GM23338 (cell line): ENCODE measurements at regions not wholly inside any gene's neighbourhood (a gene's known extent, or its start where the extent isn't known, plus 50 kb on each side); places are given as distances from the start of the nearest gene placed in this dataset.

Experiments used
- ATAC-seq: fragments of 200-7000 bp; cut with Tn5 transposase; 3 replicates; pipeline ENCODE4 v1.9.1; 2020
- DNase-seq: peaks from one replicate; pipeline ENCODE4 v3.0.0-alpha.2; 2015; ENCODE audit warnings: low spot score
- H2AFZ ChIP-seq: fragments of 200-600 bp; sonication (generic); 2 replicates; pipeline ENCODE4 v1.8.0; 2016; ENCODE audit warnings: antibody characterized with exemption, mild to moderate bottlenecking, moderate library complexity
- H3F3A ChIP-seq: fragments of 200-600 bp; sonication (generic); replicated peaks from 2 replicates; pipeline ENCODE4 v1.8.0; 2017; ENCODE audit warnings: antibody characterized with exemption, mixed run types, low read depth
- H3K27ac ChIP-seq: fragments of 200-600 bp; sonication (generic); 2 replicates; pipeline ENCODE4 v1.6.1; 2016; ENCODE audit warnings: low read depth
- H3K27me3 ChIP-seq: fragments of 200-600 bp; sonication (generic); 2 replicates; pipeline ENCODE4 v1.8.0; 2016; ENCODE audit warnings: mild to moderate bottlenecking, mixed run types, moderate library complexity; ENCODE audit not compliant: insufficient read depth
- H3K36me3 ChIP-seq: fragments of 200-600 bp; sonication (generic); 2 replicates; pipeline ENCODE4 v1.8.0; 2016; ENCODE audit warnings: mild to moderate bottlenecking; ENCODE audit not compliant: insufficient read depth
- H3K4me1 ChIP-seq: fragments of 200-600 bp; sonication (generic); 2 replicates; pipeline ENCODE4 v1.8.0; 2016; ENCODE audit warnings: mild to moderate bottlenecking, moderate library complexity; ENCODE audit not compliant: insufficient read depth
- H3K4me2 ChIP-seq: fragments of 200-600 bp; sonication (generic); 2 replicates; pipeline ENCODE4 v1.7.1; 2017; ENCODE audit warnings: mixed run types
- H3K4me3 ChIP-seq: fragments of 200-600 bp; sonication (generic); 2 replicates; pipeline ENCODE4 v1.6.1; 2016; ENCODE audit warnings: mixed run types
- H3K79me2 ChIP-seq: fragments of 200-600 bp; sonication (generic); replicated peaks from 2 replicates; pipeline ENCODE4 v1.8.0; 2017; ENCODE audit warnings: mild to moderate bottlenecking; ENCODE audit not compliant: insufficient read depth
- H3K9me2 ChIP-seq: fragments of 200-600 bp; sonication (generic); 2 replicates; pipeline ENCODE4 v1.8.0; 2017; ENCODE audit not compliant: insufficient read depth
- H4K20me1 ChIP-seq: fragments of 200-600 bp; sonication (generic); replicated peaks from 2 replicates; pipeline ENCODE4 v1.8.0; 2017; ENCODE audit warnings: mild to moderate bottlenecking; ENCODE audit not compliant: insufficient read depth
- H3K27ac Mint-ChIP-seq: 2 replicates; pipeline ENCODE4 v1.8.0; 2020; ENCODE audit warnings: inconsistent platforms, mild to moderate bottlenecking, moderate library complexity, mixed read lengths
- H3K27me3 Mint-ChIP-seq: 3 replicates; pipeline ENCODE4 v1.8.0; 2022; ENCODE audit warnings: low read depth, mild to moderate bottlenecking, moderate library complexity, mixed read lengths, inconsistent platforms; ENCODE audit not compliant: insufficient read depth, poor library complexity
- H3K36me3 Mint-ChIP-seq: 3 replicates; pipeline ENCODE4 v1.8.0; 2021; ENCODE audit warnings: low read depth, mild to moderate bottlenecking, inconsistent platforms, moderate library complexity, mixed read lengths
- H3K4me1 Mint-ChIP-seq: 3 replicates; pipeline ENCODE4 v1.8.0; 2020; ENCODE audit warnings: mild to moderate bottlenecking, inconsistent platforms, mixed read lengths
- H3K4me3 Mint-ChIP-seq: 3 replicates; pipeline ENCODE4 v1.8.0; 2021; ENCODE audit warnings: moderate library complexity, mild to moderate bottlenecking, inconsistent platforms, mixed read lengths
- H3K9me3 Mint-ChIP-seq: 3 replicates; pipeline ENCODE4 v1.8.0; 2020; ENCODE audit warnings: moderate library complexity, mild to moderate bottlenecking, inconsistent platforms, mixed read lengths
- CREB1 ChIP-seq: fragments of 250-450 bp; sonication (Bioruptor Pico); IDR thresholded peaks from 2 replicates; pipeline ENCODE4 v1.5.0; 2020; ENCODE audit warnings: low read depth, mild to moderate bottlenecking, moderate library complexity
- EZH2 ChIP-seq: fragments of 200-600 bp; sonication (generic); IDR thresholded peaks from one replicate; pipeline ENCODE4 v1.8.0; 2017; ENCODE audit warnings: antibody characterized with exemption, mild to moderate bottlenecking, low read depth; ENCODE audit not compliant: unreplicated experiment
- EZH2phosphoT487 ChIP-seq: fragments of 200-600 bp; sonication (generic); IDR thresholded peaks from one replicate; pipeline ENCODE4 v1.8.1; 2018; ENCODE audit warnings: antibody characterized with exemption; ENCODE audit not compliant: unreplicated experiment
- JUNB ChIP-seq: IDR thresholded peaks from one replicate; pipeline ENCODE4 v1.6.1; 2016; ENCODE audit warnings: antibody characterized with exemption; ENCODE audit not compliant: unreplicated experiment
- NANOG ChIP-seq: IDR thresholded peaks from 2 replicates; pipeline ENCODE4 v1.6.1; 2016; ENCODE audit warnings: antibody characterized with exemption, borderline replicate concordance
- POLR2AphosphoS5 ChIP-seq: IDR thresholded peaks from 2 replicates; pipeline ENCODE4 v1.6.1; 2016; ENCODE audit warnings: antibody characterized with exemption, low read depth
- REST ChIP-seq: IDR thresholded peaks from one replicate; pipeline ENCODE4 v1.6.1; 2018; ENCODE audit warnings: antibody characterized with exemption; ENCODE audit not compliant: unreplicated experiment
- STAT1 ChIP-seq: IDR thresholded peaks from one replicate; pipeline ENCODE4 v1.6.1; 2016; ENCODE audit warnings: antibody characterized with exemption; ENCODE audit not compliant: unreplicated experiment
- ZNF114 ChIP-seq: fragments of 250-450 bp; sonication (Bioruptor Pico); IDR thresholded peaks from 2 replicates; pipeline ENCODE4 v1.5.0; 2020; ENCODE audit warnings: mild to moderate bottlenecking, moderate library complexity
- ZNF331 ChIP-seq: fragments of 250-450 bp; sonication (Bioruptor Pico); IDR thresholded peaks from 2 replicates; pipeline ENCODE4 v1.5.0; 2020; ENCODE audit warnings: low read depth, mild to moderate bottlenecking, moderate library complexity
- ZNF462 ChIP-seq: fragments of 250-450 bp; sonication (Bioruptor Pico); IDR thresholded peaks from 2 replicates; pipeline ENCODE4 v1.5.0; 2020; ENCODE audit warnings: mild to moderate bottlenecking, moderate library complexity
- TF ChIP-seq, protein P1 (sequence below): IDR thresholded peaks from 2 replicates; pipeline ENCODE4 v1.6.1; 2016; ENCODE audit warnings: antibody characterized with exemption
- TF ChIP-seq, protein P2 (sequence below), 2 experiments: fragments of 200-600 bp in 1 of 2; sonication (generic) in 1 of 2; conservative IDR thresholded peaks; 2 replicates each; pipeline versions ENCODE4 v1.5.1 to v1.6.1; 2016 to 2017; ENCODE audit warnings: antibody characterized with exemption in 2 of 2, low read depth in 2 of 2, mild to moderate bottlenecking in 2 of 2, moderate library complexity in 1 of 2

DNA sequence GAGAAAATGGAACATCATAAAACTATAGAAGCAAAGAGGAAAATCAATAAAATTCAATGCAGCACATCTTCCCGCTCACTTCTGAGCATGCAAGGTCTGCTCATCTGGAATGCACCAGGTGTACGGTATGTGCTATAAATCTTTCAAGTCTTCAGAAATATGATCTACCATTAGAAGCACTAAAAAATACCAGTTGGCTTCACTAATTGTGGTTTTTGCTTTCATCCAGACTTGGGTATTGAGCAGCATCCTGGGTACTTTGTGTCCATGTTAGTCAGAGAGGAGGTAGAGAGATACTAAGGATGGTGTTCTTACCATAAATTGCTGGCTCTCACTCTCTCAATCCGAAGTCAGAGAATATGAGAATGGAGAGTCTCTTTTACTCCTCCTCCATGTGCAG, 477.1 kb downstream of the PPARGC1A start:
- H3K79me2 ChIP-seq, result no peaks in the 10 kb centered on the region
- H3K4me1 ChIP-seq, result no peaks in the 10 kb centered on the region
- no peaks in the 10 kb centered on the region for H3K36me3 ChIP-seq
- no peaks in the 10 kb centered on the region for H3K27me3 ChIP-seq
- no peak overlapping the region for H3K27ac ChIP-seq
- TF ChIP-seq POLR2AphosphoS5, result no peak
- TF ChIP-seq STAT1, result no peak
- TF ChIP-seq CREB1 (CRISPR knock-in tag), result no peak
- TF ChIP-seq EZH2, result no peak
- no peak for TF ChIP-seq ZNF331
- TF ChIP-seq ZNF462, result no peak
- no peak for TF ChIP-seq ZNF114 (CRISPR knock-in tag)
- TF ChIP-seq REST, result no peak
- TF ChIP-seq, protein P1, sequence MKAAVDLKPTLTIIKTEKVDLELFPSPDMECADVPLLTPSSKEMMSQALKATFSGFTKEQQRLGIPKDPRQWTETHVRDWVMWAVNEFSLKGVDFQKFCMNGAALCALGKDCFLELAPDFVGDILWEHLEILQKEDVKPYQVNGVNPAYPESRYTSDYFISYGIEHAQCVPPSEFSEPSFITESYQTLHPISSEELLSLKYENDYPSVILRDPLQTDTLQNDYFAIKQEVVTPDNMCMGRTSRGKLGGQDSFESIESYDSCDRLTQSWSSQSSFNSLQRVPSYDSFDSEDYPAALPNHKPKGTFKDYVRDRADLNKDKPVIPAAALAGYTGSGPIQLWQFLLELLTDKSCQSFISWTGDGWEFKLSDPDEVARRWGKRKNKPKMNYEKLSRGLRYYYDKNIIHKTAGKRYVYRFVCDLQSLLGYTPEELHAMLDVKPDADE, result no peak
- no peak for TF ChIP-seq NANOG
- TF ChIP-seq, protein P2, sequence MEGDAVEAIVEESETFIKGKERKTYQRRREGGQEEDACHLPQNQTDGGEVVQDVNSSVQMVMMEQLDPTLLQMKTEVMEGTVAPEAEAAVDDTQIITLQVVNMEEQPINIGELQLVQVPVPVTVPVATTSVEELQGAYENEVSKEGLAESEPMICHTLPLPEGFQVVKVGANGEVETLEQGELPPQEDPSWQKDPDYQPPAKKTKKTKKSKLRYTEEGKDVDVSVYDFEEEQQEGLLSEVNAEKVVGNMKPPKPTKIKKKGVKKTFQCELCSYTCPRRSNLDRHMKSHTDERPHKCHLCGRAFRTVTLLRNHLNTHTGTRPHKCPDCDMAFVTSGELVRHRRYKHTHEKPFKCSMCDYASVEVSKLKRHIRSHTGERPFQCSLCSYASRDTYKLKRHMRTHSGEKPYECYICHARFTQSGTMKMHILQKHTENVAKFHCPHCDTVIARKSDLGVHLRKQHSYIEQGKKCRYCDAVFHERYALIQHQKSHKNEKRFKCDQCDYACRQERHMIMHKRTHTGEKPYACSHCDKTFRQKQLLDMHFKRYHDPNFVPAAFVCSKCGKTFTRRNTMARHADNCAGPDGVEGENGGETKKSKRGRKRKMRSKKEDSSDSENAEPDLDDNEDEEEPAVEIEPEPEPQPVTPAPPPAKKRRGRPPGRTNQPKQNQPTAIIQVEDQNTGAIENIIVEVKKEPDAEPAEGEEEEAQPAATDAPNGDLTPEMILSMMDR (conservative IDR thresholded peaks at IDR 0.05; ENCODE audit: low read depth in 2 of 2), result no peak
- TF ChIP-seq JUNB, result no peak
- TF ChIP-seq EZH2phosphoT487, result no peak
- H4K20me1 ChIP-seq, result no peaks in the 10 kb centered on the region
- no peak for DNase-seq
- Mint-ChIP-seq H3K36me3 (no peaks in the 10 kb centered on the region; the same call in 2 of the 3 replicates), H3K9me3 (no peaks in the 10 kb centered on the region), H3K4me3 (no peak overlapping the region), H3K4me1 (no peaks in the 10 kb centered on the region), H3K27me3 (no peaks in the 10 kb centered on the region), H3K27ac (no peak overlapping the region)
- no peak for ATAC-seq
- no peaks in the 10 kb centered on the region for H3F3A ChIP-seq
- H3K4me2 ChIP-seq, result no peak overlapping the region
- H3K4me3 ChIP-seq, result no peak overlapping the region
- no peak overlapping the region for H2AFZ ChIP-seq
- H3K9me2 ChIP-seq, result 0 out of 2 replicates have a peak, but pooled peaks cover 4% of the 10 kb centered on the region
